ENCODE measurements at regions not wholly inside any gene's neighbourhood (a gene's known extent, or its start where the extent isn't known, plus 50 kb on each side); places are given as distances from the start of the nearest gene placed in this dataset.
"Not testable (repeated sequence)": the region's sequence is repeated elsewhere in the genome, so short reads cannot be mapped to it uniquely, and the experiment has no call there.

DNA sequence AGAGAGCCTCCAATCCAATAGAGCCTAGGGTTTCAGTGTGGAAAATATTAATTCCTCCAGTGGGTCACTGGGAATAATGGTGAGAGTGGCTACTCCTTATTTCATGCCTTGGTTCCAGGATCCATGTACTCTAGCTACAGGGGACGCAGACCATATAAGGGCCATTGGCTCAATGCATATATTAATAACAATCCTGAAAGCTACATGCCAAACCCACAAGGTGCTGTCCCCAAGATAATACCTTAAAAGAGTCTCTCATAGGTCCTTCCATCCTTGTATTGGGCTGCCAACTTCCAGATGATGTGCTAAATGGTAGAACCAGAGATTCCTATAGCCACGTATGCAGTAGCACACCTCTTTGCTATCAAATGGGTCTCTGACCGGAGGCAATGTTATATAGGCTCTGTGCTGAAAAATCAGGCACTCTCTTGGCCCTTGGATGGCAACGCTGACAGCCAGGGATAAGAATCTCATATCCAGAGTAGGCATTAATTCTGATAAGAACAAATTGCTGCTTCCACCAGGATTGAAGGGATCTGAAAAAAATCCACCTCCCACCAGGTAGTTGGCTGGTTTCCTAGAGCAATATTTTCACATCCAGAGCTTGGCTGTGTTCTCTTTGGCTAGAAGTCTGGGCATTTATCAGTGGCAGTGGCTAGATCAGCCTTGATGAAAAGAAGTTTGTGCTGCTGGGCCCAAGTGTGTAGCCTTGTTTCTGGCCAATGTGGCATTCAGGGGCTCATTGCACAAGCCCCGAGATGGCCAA is 218.1 kb upstream of the MGAT5 start:
- no peak for DNase-seq

DNA sequence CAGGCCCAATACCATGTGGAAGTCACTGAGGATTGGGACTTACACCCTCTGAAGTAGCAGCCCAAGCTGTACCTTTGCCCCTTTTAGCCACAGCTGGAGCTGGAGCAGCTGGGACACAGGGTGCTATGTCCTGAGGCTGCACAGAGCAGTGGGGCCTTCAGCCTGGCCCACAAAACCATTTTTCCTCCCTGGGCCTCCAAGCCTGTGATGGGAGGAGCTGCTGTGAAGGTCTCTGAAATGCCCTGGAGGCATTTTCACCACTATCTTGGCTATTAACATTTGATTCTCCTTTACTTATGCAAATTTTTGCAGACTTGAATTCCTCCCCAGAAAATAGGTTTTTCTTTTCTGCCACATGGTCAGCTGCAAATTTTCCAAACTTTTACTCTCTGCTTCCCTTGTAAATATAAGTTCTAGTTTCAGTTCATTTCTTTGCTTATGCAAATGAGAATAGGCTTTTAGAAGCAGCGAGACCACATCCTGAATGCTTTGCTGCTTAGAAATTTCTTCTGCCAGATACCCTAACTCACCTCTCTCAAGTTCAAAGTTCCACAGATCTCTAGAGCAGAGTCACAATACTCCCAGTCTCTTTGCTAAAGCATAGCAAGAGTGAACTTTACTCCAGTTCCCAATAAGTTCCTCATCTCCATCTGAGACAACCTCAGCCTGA is 213.8 kb upstream of the MGAT5 start:
- no peak for DNase-seq

DNA sequence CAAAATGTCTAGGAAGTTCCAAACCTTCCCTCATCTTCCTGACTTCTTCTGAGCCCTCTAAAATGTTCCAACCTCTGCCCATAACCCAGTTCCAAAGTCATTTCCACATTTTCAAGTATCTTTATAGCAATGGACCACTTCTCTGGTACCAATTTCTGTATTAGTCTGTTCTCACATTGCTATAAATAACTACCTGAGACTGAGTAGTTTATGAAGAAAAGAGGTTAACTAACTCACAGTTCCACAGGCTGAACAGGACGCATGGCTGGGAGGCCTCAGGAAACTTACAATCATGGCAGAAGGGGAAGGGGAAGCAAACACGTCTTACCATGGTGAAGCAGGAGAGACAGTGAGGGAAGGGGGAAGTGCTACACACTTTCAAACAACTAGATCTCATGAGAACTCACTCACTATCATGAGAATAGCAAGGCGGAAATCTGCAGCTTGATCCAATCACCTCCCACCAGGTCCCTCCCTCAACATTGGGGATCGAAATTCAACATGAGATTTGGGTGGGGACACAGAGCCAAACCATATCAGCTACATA is 213.2 kb upstream of the MGAT5 start:
- not testable (repeated sequence) for DNase-seq

DNA sequence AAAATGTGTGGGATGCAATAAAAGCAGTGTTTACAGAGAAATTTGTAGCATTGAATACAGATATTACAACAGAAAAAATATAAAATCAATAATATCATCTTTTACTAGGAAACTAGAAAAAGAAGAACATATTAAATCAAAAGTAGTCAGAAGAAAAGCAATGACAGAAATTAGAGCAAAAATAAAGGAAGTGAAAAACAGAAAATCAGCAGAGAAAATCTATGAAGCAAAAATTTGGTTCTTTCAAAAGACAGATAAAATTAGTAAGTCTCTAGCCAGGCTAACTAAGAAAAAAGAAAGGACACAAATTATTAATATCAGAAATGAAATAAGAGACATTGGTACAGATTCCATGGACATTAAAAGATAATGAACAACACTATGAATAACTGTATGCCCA is 212.0 kb upstream of the MGAT5 start:
- no peak for DNase-seq

DNA sequence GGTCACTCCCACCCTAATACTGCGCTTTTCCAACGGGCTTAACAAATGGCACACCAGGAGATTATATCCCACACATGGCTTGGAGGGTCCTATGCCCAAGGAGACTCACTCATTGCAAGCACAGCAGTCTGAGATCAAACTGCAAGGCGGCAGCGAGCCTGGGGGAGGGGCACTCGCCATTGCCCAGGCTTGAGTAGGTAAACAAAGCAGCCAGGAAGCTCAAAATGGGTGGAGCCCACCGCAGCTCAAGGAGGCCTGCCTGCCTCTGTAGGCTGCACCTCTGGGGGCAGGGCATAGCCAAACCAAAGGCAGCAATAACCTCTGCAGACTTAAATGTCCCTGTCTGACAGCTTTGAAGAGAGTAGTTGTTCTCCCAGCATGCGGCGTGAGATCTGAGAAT is 210.8 kb upstream of the MGAT5 start:
- DNase-seq, result not testable (repeated sequence)

DNA sequence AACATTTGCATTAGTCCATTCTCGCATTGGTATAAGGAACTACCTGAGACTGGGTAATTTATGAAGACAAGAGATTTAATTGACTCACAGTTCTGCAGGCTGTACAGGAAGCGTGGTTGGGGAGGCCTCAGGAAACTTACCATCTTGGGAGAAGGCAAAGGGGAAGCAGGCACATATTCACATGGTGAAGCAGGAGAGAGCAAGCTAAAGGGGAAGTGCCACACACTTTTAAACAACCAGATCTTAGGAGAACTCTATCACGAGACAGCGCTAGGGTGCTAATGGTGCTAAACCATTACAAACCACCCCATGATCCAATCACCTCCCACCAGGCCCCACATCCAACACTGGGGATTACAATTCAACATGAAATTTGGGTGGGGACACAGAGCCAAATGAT is 201.7 kb upstream of the MGAT5 start:
- no peak for DNase-seq

DNA sequence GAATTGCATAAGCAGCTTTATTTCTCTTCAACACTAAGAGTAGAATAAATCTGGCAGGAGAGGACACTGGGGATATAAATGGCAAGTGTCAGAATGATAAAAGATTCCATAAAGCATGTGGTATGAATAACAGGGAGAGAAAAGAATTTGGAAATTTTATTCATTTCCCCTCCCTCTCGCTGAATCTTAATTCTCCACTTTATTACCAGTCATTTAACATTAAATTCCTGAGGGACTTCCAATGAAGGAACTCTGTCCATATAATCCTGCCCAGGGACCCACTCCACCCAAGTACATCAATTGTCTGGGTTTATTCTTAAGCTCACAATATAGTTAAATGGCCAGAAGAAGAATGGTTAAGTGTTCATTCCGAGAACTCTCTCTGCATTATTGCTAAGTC is 197.7 kb upstream of the MGAT5 start:
- DNase-seq, result no peak

DNA sequence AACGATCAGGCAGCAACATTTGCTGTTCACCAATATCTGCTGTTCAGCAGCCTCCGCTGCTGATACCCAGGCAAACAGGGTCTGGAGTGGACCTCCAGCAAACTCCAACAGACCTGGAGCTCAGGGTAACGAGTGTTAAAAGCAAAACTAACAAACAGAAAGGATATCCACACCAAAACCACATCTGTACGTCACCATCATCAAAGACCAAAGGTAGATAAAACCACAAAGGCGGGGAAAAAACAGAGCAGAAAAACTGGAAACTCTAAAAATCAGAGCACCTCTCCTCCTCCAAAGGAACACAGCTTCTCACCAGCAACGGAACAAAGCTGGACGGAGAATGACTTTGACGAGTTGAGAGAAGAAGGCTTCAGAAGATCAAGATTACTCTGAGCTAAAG is 192.8 kb upstream of the MGAT5 start:
- not testable (repeated sequence) for DNase-seq

DNA sequence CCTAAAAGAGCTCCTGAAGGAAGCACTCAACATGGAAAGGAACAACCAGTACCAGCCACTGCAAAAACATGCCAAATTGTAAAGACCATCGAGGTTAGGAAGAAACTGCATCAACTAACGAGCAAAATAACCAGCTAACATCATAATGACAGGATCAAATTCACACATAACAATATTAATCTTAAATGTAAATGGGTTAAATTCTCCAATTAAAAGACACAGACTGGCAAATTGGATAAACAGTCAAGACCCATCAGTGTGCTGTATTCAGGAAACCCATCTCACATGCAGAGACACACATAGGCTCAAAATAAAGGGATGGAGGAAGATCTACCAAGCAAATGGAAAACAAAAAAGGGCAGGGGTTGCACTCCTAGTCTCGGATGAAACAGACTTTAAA is 191.6 kb upstream of the MGAT5 start:
- not testable (repeated sequence) for DNase-seq

DNA sequence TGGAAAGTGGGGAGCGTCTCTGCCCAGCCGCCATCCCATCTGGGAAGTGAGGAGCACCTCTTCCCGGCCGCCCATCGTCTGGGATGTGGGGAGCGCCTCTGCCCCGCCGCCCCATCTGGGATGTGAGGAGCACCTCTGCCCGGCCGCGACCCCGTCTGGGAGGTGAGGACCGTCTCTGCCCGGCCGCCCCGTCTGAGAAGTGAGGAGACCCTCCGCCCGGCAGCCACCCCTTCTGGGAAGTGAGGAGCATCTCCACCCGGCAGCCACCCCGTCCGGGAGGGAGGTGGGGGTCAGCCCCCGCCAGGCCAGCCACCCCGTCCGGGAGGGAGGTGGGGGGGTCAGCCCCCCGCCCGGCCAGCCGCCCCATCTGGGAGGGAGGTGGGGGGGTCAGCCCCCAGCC is 190.0 kb upstream of the MGAT5 start:
- not testable (repeated sequence) for DNase-seq

DNA sequence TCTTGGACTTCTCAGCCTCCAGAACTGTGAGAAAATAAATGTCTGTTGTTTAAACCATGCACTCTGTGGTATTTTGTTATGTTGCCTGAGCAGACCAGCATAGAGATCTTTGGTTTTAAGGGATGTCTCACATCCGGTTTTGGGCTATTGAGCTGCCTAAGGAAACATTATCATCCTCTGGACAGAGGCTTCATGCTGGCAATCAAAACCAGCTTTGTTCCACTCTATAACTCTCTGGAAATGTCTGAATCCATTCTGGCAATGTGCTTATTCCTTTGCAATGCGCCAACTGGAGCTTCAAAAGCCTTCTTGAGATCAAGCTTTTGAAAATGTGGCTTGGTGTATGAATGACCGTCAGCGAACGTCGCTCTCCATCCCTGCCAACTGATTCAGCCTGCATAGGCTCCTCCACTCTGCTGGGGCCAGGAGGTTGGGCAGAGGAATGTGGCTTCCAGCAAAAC is 183.6 kb upstream of the MGAT5 start:
- DNase-seq, result no peak

DNA sequence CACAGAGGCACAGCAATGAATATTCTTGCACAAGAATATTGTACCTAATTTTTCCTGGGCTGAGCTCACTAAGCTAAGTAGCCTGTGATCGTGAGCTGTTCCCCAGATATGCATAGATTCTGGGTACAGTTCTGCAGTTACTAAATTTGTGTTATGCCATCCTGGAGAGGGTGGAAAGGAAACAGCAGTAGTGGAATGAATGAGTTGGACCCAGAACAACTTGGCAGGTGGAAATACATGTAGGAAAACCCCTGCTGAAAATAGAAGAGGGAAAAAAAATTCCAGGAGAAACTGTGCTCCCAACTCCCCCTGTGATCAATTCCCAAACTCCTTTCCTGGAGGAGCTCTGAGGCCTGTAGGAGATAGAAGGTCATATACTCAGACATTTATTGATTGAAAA is 181.5 kb upstream of the MGAT5 start:
- DNase-seq, result no peak

DNA sequence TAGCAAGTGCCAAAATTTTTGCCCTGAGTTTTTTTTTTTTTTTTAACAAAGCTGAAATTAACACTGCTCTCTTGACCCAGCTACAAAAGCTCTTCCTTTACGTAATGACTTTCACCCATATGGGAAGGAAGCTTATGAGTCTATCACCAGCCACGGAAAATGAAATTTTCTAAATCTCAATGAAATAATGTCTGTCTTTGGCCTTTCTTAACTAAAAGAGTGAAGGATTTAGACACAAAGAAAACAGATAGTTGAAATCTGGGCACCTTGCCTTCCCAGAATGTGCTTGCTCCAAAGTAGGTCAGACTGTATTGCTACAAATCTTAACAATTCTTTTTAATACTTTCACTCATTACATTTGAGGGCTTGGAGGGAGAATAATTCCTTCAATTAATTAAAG is 180.8 kb upstream of the MGAT5 start:
- DNase-seq, result no peak

DNA sequence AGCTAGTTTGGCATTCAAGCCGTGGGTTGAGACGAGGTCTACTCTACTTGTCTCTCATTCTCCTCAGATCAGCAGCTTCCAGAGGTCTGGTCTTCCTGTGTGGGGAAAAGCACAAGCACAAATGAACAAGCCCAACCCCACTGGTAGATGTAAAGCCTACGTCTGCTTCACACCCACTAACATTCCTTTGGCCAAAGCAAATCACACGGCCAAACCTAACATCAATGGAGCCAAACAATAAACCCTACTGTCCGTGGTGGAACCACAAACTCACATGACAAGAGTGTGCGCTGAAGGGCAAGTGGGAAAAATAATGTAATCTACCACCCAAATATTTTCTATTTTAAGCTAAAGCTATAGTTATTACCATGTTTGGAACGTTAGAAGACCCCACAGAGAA is 179.3 kb upstream of the MGAT5 start:
- no peak for DNase-seq

DNA sequence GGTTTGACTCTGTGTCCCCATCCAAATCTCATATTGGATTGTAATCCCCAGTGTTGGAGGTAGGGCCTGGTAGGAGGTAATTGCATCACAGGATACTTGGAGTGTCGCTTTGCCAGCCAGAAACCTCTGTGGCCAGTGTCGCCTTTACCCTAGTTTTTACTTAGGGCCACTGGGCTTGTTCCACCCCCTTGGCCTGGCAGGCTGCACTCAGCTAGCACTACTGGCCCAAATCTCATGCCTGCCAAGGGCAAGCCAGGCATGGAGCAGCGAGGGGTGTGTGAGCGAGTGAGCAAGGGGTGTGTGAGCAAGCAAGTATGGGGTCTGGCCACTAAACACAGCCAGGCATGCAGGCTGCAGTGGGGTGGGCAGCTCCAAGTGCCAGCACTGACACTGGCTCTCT is 178.7 kb upstream of the MGAT5 start:
- no peak for DNase-seq

DNA sequence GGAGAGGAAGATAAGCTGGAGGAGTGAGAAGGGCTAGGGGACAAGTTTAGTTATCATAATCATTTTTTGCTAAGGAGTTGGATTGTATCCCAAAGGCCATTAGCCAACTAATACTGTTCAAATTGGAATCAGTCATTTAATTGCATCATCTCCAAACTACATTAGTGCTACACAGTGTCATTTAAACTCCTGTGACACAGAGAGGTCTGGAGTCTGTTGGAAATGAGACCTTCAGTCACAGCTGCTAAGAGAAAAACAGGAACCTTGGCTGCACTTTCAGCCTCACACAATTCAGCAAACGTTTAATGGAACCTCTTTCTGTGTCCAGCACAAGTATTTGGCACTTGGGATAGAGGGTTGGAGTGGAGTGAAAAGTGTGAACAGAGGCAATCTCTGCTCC is 175.5 kb upstream of the MGAT5 start:
- no peak for DNase-seq

DNA sequence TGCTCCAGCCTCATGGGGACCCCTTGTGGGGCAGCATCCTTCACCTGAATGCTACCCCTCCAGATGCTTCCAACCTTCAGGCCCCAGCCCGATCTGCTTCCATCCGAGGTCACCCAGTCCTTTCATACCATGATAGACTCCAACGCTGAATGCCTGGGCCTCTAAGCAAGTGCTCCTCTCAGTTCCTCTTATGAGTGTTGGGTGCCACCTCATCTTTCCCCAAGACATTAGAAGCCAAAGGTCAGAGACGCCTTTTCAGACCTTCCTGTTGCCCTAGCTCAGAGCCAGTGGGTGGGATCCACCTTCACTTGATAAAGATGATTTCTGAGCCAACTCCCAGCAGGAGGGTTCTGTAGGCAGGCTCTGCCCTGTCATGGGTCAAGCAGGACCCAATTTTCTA is 174.5 kb upstream of the MGAT5 start:
- no peak for DNase-seq

DNA sequence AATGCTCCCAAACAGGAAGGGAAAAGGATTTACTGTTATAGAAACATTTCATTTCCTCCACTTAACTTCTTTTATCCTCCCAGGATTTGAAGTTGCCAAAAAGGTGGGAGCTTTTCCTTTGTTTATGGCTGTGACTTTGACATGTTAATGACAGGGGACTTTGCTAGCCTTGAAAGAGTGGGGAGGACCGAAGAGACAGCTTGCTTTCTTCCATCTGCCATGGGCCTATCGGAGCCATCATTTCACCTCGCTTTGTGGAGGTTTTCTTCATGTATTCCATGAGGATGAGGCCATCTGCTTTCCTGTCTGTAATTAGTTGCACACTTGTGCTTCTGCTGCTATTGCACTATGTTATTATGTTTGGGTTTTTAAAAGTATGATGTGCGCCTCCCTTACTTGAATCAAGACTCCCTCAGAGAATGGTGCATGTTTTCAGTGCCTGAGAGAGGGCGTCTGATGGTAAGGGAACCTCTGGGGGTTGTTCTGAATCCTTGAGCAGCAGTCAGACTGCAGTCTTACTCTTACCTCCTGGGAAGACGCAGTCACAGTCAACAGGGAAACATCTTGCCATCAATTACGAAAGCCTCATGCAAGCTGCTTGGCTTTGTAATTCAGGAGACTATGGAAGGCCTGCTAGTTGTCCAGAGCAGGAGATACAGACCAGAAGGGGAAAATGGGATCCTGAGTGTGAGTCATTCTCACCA is 173.3 kb upstream of the MGAT5 start:
- DNase-seq, result no peak

DNA sequence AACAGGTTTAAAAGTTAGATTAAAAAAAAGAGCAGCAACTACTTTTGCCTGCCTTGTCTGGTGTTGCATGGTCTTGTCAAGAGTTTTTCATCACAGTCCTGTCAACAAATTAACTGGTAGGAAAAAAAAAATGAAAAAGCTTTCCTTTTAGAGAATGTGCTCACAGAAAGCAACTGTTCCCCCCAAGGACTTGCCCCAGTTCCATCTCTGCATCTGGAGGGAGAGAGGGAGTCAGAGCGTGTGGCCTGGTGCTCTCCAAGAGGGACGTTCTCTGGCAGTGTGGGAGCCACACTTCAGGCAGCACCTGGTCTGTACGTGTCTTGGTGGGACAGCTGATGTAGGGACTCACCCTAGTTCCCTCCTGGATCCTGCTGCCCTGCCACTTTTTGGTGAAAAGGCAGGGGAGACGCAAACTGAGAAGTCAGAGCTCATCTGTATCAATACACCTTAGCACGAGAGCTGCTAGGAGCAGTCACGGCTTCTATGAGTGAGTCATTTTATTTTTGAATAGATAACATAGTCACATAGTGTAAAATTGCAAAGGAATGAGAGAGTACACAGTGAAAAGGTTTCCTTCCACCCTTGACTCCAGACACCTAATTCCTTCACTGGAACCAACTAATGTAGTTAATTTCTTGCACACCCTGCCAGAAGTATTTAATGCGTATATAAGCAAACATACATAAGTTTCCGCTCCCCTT is 172.5 kb upstream of the MGAT5 start:
- no peak for DNase-seq

DNA sequence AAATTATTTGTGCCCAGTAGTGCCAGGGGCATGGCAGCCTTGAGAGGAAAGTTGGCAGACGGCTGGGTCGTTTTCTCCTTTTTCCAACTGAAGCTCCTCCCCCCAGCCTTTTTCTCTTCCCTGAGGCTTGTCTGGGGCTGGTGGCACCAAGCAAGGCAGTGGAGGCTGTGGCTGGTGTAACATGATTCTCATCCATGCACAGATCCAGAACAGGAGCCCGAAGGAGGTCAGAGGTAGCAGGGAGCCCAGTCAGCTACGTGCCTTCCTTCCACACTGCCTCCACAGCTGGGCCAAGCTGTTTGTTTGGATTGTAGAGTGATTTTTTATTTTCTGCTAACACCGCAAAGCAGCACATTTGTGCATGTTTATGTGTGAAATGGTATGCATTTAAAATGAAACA is 170.3 kb upstream of the MGAT5 start:
- DNase-seq, result no peak

DNA sequence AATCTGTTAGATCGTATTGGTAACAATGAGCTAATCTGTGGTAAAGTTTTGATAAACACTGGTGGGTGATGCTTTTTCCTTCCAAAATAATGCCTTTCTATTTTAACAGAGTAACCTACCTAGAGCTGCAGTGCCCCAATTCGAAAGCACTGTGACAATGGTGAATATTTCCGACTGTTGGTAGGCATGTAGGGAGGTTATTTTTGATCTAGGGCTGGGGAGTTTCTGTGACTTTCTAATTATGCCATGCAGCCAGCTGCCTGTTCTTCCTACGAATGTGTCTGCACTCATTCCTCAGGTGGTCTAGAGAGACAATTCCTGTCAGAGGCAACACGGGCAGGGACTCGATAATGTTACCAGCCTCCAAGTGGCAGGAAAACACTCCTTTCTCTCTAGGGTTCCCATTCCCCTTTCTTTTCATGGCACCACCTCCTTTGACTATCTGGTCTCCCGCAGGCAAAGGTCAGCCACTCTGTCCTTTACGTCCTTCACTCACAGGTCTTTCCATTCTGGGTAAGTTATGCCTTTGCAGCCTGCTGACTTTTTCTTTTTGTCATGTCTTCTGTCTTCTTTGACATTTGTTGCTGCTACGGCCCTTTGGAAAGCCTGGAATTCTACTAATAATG is 167.2 kb upstream of the MGAT5 start:
- no peak for DNase-seq

DNA sequence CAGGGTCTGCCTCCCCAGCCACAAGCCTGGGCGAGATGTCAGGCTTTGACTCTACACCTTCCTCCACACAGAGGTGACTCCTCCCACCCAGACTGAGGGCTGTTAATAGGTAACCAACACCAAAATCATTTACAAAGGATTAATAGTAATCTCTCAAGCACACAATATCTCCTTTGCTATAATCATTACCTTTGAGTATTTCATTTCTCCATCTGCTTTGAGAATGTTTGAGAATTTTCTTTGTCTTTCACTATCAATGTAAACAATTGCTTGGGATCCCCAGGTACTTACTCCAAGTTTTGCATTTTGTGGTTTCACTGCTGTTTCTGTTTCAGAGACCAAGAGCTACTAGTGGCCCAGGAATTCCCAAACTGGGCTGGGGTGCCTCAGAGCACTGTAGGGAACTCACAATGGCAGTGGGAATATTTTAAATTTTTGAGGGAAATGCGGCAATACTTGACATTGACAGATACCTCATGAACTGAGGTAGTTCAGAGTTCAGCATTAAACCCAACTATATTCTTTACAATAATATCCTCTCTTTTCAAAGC is 166.4 kb upstream of the MGAT5 start:
- no peak for DNase-seq
